ENCODE measurements at regions not wholly inside any gene's neighbourhood (a gene's known extent, or its start where the extent isn't known, plus 50 kb on each side); places are given as distances from the start of the nearest gene placed in this dataset.

GRCh38 chr6:147911057-147911456, 402.6 kb downstream of the SAMD5 start:
- TF ChIP-seq POLR2A (IDR thresholded peaks at IDR 0.05; ENCODE audit: borderline replicate concordance, extremely low read depth, insufficient read depth, insufficient read length) (no peak), REST (IDR thresholded peaks at IDR 0.05; ENCODE audit: low read depth) (no peak), ZNF274 (IDR thresholded peaks at IDR 0.05; ENCODE audit: low read depth, low read length) (no peak), CTCF (IDR thresholded peaks at IDR 0.05 in 2 of 3, conservative IDR thresholded peaks at IDR 0.05 in 1 of 3; ENCODE audit: borderline replicate concordance in 1 of 3, insufficient read depth in 1 of 3, low read depth in 2 of 3, low read length in 2 of 3) (no peak), ZFX (IDR thresholded peaks at IDR 0.05) (no peak), POLR2AphosphoS5 (IDR thresholded peaks at IDR 0.05; ENCODE audit: low read depth, low read length) (no peak), EZH2 (IDR thresholded peaks at IDR 0.05) (no peak), RAD21 (IDR thresholded peaks at IDR 0.05; ENCODE audit: low read depth) (no peak), EZH2phosphoT487 (IDR thresholded peaks at IDR 0.05; ENCODE audit: borderline replicate concordance) (no peak), JUND (IDR thresholded peaks at IDR 0.05) (no peak), EGR1 (IDR thresholded peaks at IDR 0.05; ENCODE audit: low read depth) (no peak), ZBTB33 (IDR thresholded peaks at IDR 0.05; ENCODE audit: extremely low read depth, insufficient replicate concordance, low read length) (no peak)
